ENCODE measurements at regions not wholly inside any gene's neighbourhood (a gene's known extent, or its start where the extent isn't known, plus 50 kb on each side); places are given as distances from the start of the nearest gene placed in this dataset.

- H3K4me2 ChIP-seq (ENCODE audit: insufficient read depth, low read length) = no peak overlapping the region
- no peaks in the 10 kb centered on the region for H3K9me1 ChIP-seq (replicated peaks; ENCODE audit: control insufficient read depth, extremely low read depth, insufficient read depth, low read length)
- no TSS peak for BruUV-seq (replicated peaks)
- H3K79me2 ChIP-seq (ENCODE audit: control insufficient read depth, insufficient read depth, low read length) = no peaks in the 10 kb centered on the region
- no peaks in the 10 kb centered on the region for H3K9me3 ChIP-seq (replicated peaks; ENCODE audit: control insufficient read depth, insufficient read depth, low read length)
- DNase-seq (ENCODE audit: low read depth, low spot score) = no peak
- POLR2A ChIA-PET = no interaction called here
- H3K27ac ChIP-seq (ENCODE audit: insufficient read depth, low read depth, low read length) = no peak overlapping the region
- no peak overlapping the region for H3K9ac ChIP-seq (replicated peaks; ENCODE audit: extremely low read depth, insufficient read depth, low read length)
- no peak for FAIRE-seq
- H3K4me3 ChIP-seq (replicated peaks in 1 of 3; ENCODE audit: insufficient read depth in 1 of 3, low read depth in 1 of 3, low read length in 3 of 3) = no peak overlapping the region
- TF ChIP-seq POLR2AphosphoS5 (IDR thresholded peaks at IDR 0.05; ENCODE audit: insufficient read depth, low read depth, low read length) = no peak
- no peak for TF ChIP-seq CTCF (IDR thresholded peaks at IDR 0.05; ENCODE audit: extremely low read depth in 1 of 2, insufficient read depth in 1 of 2, low read depth in 1 of 2, low read length in 2 of 2)
- TF ChIP-seq JUN (IDR thresholded peaks at IDR 0.05; ENCODE audit: borderline replicate concordance, insufficient read depth, insufficient read length, low read depth) = no peak
- H3K27me3 ChIP-seq (ENCODE audit: control insufficient read depth in 2 of 2, insufficient read depth in 2 of 2, low read length in 2 of 2) = no peaks in the 10 kb centered on the region
- intact Hi-C loops (cut with micrococcal nuclease) = no loop called here
- H3K36me3 ChIP-seq (ENCODE audit: control insufficient read depth in 2 of 2, extremely low read depth in 1 of 2, insufficient read depth in 2 of 2, low read length in 2 of 2) = no peaks in the 10 kb centered on the region
- no peaks in the 10 kb centered on the region for H4K20me1 ChIP-seq (replicated peaks; ENCODE audit: control insufficient read depth, extremely low read depth, insufficient read depth, low read length)
- dilution Hi-C loops (cut with MboI; ENCODE audit: extremely low pct_ligation_motif_present, low sequenced_read_pairs) = no loop called here
- no peaks in the 10 kb centered on the region for H3K4me1 ChIP-seq (ENCODE audit: control insufficient read depth, extremely low read depth, insufficient read depth, low read length)
- no peak overlapping the region for H2AFZ ChIP-seq (ENCODE audit: low read depth, low read length)
- CTCF ChIA-PET = no interaction called here
Observed at GRCh38 chr21:35153671-35154070, 104.6 kb upstream of the RUNX1 start.

DNA sequence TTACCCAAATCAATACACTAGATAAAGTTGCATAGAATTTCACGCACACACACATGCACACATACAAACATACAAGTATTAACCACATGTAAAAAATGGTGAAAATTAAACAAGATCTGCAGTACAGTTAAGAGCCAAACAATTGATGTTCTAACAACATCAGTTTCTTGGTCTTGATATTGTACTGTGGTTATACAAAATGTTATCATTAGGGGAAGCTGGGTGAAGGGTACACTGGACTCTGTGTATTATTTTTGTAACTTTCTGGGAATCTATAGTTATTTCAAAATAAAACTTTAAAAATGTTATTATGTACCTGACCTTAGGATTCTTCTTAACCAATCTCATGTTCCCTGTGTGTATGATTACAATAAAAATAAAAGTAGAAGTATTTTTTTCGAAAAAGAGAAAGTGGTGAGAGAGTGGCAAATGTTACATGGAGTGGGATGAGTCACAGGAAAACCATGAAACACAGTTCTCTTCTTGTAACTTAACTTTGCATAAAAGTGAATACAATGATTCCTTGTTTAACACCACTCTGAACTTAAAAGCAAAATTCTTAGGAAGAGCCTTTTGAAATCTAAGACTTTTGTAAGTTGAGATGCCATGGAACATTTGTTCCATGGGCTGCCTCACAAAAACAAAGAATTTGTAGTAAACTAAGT lies 101.6 kb upstream of the RUNX1 start:
- ChIA-PET POLR2A (no interaction called here), CTCF (no interaction called here)
- no peak for DNase-seq (ENCODE audit: low read depth, low spot score)
- no peak overlapping the region for H3K4me3 ChIP-seq (replicated peaks in 1 of 3; ENCODE audit: insufficient read depth in 1 of 3, low read depth in 1 of 3, low read length in 3 of 3)
- no peak overlapping the region for H3K4me2 ChIP-seq (ENCODE audit: insufficient read depth, low read length)
- dilution Hi-C loops (cut with MboI; ENCODE audit: extremely low pct_ligation_motif_present, low sequenced_read_pairs) = no loop called here
- H3K36me3 ChIP-seq (ENCODE audit: control insufficient read depth in 2 of 2, extremely low read depth in 1 of 2, insufficient read depth in 2 of 2, low read length in 2 of 2) = no peaks in the 10 kb centered on the region
- H4K20me1 ChIP-seq (replicated peaks; ENCODE audit: control insufficient read depth, extremely low read depth, insufficient read depth, low read length) = no peaks in the 10 kb centered on the region
- intact Hi-C loops (cut with micrococcal nuclease) = no loop called here
- no peaks in the 10 kb centered on the region for H3K9me3 ChIP-seq (replicated peaks; ENCODE audit: control insufficient read depth, insufficient read depth, low read length)
- no peak overlapping the region for H3K9ac ChIP-seq (replicated peaks; ENCODE audit: extremely low read depth, insufficient read depth, low read length)
- H3K79me2 ChIP-seq (ENCODE audit: control insufficient read depth, insufficient read depth, low read length) = no peaks in the 10 kb centered on the region
- no peak for FAIRE-seq
- TF ChIP-seq FOS (IDR thresholded peaks at IDR 0.05; ENCODE audit: borderline replicate concordance, insufficient read depth, low read length) = peak; percentile 76
- no peak for TF ChIP-seq CTCF (IDR thresholded peaks at IDR 0.05; ENCODE audit: extremely low read depth in 1 of 2, insufficient read depth in 1 of 2, low read depth in 1 of 2, low read length in 2 of 2)
- no peak for TF ChIP-seq MAX (IDR thresholded peaks at IDR 0.05; ENCODE audit: insufficient read depth, insufficient read length)
- peak; percentile 13 for TF ChIP-seq JUN (IDR thresholded peaks at IDR 0.05; ENCODE audit: borderline replicate concordance, insufficient read depth, insufficient read length, low read depth)
- no peaks in the 10 kb centered on the region for H3K4me1 ChIP-seq (ENCODE audit: control insufficient read depth, extremely low read depth, insufficient read depth, low read length)
- H3K9me1 ChIP-seq (replicated peaks; ENCODE audit: control insufficient read depth, extremely low read depth, insufficient read depth, low read length) = no peaks in the 10 kb centered on the region
- no TSS peak for BruUV-seq (replicated peaks)
- no peak overlapping the region for H3K27ac ChIP-seq (ENCODE audit: insufficient read depth, low read depth, low read length)
- peaks cover 0 to 5% of the 10 kb centered on the region in 2 experiments for H3K27me3 ChIP-seq (ENCODE audit: control insufficient read depth in 2 of 2, insufficient read depth in 2 of 2, low read length in 2 of 2)
- no peak overlapping the region for H2AFZ ChIP-seq (ENCODE audit: low read depth, low read length)

Measured in endothelial cell of umbilical vein (primary cell).